RCC 7860 (cell line): ENCODE measurements at regions not wholly inside any gene's neighbourhood (a gene's known extent, or its start where the extent isn't known, plus 50 kb on each side); places are given as distances from the start of the nearest gene placed in this dataset.

Source experiments
- DNase-seq: peaks from one replicate; pipeline ENCODE4 v3.0.0-alpha.2; 2015; ENCODE audit warnings: low spot score
- FAIRE-seq: peaks from 2 replicates; lab custom pipeline; 2012; peaks lifted over from hg19 to GRCh38; lab: Jason Lieb, UNC

DNA sequence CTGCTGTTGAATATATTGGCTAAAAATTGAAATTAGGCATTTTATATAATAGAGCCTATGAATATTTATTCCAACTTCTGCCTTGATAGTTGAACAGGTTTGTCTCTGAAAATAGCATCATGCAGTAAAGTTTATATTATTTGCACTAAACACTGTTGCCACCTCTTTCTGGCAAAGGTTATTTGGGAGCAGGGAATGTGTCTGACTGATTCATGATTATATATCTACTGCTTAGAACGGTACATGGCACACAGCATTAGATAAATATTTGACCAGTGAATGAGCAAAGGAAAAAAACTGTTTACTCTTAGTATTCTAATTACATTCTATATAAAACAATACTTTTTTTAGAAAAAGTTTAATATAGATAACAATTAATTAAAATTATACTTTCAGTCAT lies 123.1 kb upstream of the MGAT4C start:
- no peak for FAIRE-seq

DNA sequence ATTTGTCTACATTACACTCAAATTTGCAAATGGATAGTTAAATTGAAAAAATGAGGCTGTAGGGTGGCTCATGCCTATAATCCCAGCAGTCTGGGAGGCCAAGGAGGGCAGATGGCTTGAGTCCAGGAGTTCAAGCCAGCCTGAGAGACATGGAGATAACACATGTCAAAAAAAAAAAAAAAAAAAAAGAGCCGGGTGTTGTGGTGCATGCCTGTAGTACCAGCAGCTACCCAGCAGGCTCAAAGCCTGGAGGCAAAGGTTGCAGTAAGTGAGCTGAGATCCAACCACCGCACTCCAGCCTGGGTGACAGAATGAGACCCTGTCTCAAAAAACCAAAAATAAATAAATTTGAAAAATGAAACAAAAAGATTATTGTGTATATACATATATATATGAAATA lies 119.9 kb upstream of the MGAT4C start:
- FAIRE-seq (no peak), DNase-seq (no peak)

More for the DNA sequence above, 123.1 kb upstream of the MGAT4C start:
- DNase-seq, result no peak

DNA sequence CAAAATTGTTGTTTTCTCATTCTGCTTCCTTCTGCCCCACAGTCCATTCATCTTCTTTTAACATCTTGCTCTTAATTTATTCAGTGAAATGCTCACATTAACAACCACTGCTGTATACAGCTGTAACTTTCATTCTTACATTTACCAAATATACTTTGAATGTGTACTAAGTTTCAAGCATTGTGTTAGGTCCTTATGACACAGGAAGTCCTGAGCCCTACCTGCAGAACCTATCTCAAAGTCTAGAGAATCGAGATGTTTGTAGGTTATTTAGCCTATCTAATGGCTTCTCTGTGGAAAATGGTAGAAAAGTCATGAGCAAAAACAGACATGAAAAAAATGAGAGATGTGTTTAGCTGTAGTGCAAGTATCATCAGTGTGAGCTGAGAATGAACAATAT lies 117.6 kb upstream of the MGAT4C start:
- FAIRE-seq (no peak), DNase-seq (no peak)

DNA sequence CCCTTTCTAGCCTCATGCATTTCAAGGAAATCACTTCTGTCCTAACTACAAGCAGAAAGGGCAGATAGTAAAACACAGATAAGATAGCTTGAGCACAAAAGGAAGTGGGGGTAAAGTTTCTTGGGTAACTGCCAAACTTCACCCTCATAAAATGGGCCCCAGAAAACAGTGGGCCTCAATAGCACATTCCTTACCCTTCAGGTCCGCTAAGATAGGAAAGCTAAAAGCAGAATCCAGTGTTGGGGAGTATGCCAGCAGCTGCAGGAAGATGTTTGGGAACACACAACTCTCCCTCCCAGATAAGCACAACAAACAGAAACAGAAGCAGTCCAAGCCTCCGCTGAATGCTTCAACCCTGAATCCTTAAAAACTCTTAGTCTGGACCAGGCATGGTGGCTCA lies 110.9 kb upstream of the MGAT4C start:
- FAIRE-seq (no peak), DNase-seq (no peak)

DNA sequence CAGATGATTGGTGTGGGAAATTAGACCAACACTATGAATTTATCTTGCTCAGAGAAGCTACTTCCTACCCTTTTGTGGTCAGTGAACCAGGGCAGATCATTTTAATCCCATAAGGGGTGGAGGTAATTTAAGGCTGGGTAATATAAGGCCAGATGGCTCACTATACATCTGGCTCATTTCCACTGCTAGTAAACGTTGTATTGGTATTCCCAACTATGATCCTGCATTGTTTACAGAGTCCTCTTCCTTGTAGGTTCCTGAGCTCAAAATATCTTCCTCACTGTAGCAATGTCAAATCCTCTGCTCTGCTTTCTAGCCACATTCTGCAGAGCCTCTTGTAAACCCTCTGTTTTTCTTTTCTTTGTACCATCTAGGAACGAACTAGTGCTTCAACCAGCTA lies 93.0 kb upstream of the MGAT4C start:
- FAIRE-seq (no peak), DNase-seq (no peak)

DNA sequence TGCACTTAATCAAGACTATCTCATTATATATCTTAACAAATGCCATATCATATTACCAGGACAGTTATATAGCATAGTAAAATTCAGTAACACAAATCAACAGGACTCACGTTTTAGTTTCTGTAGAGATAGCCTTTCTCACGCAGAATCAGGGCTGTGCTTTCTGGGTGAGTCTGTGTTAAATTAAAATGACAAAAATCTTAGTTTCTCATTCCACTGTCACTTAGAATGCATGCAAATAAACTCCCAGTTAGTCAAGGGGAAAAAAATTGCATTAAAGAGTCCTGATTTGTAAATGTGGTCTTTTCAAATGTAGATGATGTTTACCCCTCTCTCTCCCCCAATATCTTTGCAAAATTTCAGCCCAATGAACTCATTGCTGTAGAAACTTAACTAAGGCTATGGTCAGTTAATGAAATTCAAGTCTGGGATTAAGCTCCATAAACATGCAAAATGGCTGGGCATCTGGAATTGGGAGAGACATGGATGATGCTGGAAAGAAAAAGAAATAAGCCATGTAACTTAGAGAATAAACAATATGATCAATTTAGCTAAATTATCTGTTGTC lies 77.8 kb upstream of the MGAT4C start:
- DNase-seq (no peak), FAIRE-seq (no peak)

DNA sequence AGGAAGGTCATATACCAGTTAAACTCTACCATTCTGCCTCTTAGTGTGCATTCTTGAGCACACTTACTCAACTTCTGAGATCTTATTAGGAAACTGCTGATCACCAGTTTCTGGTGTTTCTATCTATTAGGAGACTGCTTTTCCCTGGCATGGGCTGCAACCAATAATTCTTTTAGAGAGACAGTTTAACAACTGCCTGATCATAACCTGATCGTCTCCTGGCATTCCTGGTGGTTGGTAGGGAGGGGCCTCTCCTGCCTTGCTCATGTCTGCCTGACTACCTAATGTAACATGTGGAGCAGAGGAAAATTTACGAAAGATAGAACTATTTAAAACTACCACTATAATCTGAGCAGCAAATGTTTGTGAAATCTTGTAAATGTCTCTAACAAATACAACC lies 75.3 kb upstream of the MGAT4C start:
- DNase-seq (no peak), FAIRE-seq (no peak)

DNA sequence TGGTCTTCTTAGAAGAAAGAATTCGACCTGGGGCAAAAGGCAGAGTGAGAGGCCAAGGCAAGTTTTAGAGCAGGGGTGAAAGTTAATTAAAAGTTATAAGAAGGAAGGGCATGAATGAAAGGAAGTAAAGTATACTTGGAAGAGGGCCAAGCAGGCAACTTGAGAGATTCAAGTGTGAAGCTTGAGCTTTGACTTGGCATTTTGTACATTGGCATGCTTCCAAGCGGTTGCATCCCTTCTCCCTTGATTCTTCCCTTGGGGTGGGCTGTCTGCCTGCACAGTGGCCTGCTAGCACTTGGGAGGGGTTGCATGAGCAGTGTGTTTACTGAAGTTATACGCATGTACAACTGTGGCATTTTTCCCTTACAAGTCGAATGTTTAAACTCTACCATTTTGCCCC lies 74.8 kb upstream of the MGAT4C start:
- no peak for FAIRE-seq
- DNase-seq, result no peak

DNA sequence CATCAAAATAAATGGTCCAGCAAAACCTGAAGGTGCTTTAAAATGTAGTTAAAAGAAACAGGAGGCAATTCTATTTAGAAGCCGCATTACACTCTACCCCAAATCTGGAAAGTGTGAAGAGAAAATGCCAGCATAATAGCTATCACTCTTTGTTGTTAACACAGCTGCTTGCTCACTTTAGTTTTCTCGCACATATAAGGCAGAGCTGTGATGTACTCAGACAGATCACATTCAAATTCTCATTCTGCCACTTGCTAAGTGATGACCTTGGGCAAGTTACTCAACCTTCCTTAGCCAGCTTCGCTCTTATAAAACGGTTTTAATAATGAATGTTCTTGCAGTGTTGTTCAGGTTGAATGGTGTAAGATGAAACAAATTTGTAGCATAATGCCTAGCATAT lies 56.0 kb upstream of the MGAT4C start:
- FAIRE-seq, result no peak

More for the DNA sequence above, 56.0 kb upstream of the MGAT4C start:
- DNase-seq, result no peak
